ENCODE measurements at regions not wholly inside any gene's neighbourhood (a gene's known extent, or its start where the extent isn't known, plus 50 kb on each side); places are given as distances from the start of the nearest gene placed in this dataset.

DNA sequence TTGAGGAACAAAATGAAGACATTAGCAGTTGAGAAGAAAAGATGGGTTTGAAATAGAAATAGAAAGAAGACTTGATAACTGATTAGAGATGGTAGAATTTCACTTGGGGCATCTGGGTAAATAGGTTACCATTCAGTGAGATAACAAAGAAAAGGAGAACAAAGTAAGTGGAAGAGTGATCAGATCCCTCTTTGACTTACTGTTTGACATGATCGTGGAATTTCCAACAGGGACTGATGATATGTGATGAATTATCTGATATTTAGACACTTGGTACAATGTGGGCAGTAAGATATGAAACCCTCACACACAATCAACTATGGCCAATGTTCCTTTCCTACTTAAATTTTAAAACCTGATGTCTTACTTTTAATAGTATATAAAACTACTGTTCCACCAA, 70.1 kb upstream of the STARD4 start:
- Histone ChIP-seq H3K9me3 (ENCODE audit: insufficient read depth, low read length) (no peaks in the 10 kb centered on the region), H3K4me2 (ENCODE audit: low read length) (peak overlapping the region; percentile 61)
- TF ChIP-seq EZH2phosphoT487 (IDR thresholded peaks at IDR 0.05; ENCODE audit: low read depth) = no peak
- TF ChIP-seq, protein P1, sequence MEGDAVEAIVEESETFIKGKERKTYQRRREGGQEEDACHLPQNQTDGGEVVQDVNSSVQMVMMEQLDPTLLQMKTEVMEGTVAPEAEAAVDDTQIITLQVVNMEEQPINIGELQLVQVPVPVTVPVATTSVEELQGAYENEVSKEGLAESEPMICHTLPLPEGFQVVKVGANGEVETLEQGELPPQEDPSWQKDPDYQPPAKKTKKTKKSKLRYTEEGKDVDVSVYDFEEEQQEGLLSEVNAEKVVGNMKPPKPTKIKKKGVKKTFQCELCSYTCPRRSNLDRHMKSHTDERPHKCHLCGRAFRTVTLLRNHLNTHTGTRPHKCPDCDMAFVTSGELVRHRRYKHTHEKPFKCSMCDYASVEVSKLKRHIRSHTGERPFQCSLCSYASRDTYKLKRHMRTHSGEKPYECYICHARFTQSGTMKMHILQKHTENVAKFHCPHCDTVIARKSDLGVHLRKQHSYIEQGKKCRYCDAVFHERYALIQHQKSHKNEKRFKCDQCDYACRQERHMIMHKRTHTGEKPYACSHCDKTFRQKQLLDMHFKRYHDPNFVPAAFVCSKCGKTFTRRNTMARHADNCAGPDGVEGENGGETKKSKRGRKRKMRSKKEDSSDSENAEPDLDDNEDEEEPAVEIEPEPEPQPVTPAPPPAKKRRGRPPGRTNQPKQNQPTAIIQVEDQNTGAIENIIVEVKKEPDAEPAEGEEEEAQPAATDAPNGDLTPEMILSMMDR (IDR thresholded peaks at IDR 0.05; ENCODE audit: low read depth, low read length) = no peak

DNA sequence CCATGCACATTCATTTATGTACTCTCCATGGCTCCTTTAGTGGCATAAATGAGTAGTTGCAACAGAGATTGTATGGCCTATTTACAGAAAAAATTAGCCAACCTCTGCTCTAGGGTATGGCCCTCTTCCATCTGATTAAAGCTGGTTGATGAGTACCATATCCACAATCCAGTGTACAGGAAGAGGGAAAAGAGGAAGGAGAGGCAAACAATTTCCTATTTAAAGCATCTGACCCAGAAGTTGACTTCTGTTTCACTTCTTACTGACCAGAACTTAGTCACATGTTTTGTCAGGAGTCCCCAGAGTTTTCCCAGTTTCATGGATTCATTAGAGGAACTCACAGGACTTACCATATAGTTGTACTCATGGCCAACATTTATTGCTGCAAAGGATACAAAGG, 68.6 kb upstream of the STARD4 start:
- H4K20me1 ChIP-seq (ENCODE audit: insufficient read depth, low read length) = no peaks in the 10 kb centered on the region
- H3K4me1 ChIP-seq (ENCODE audit: low read length) = peaks cover 14% of the 10 kb centered on the region
- H3K4me3 ChIP-seq (ENCODE audit: low read length) = no peak overlapping the region
- no peaks in the 10 kb centered on the region for H3K27me3 ChIP-seq (ENCODE audit: low read depth, low read length)
- no peaks in the 10 kb centered on the region for H3K36me3 ChIP-seq (replicated peaks; ENCODE audit: low read depth, low read length)
- no peaks in the 10 kb centered on the region for H3K79me2 ChIP-seq (ENCODE audit: low read length)
- TF ChIP-seq, protein P1 (IDR thresholded peaks at IDR 0.05; ENCODE audit: low read depth, low read length) = no peak
- no peak for TF ChIP-seq EZH2phosphoT487 (IDR thresholded peaks at IDR 0.05; ENCODE audit: low read depth)
- no peaks in the 10 kb centered on the region for H3K9me3 ChIP-seq (ENCODE audit: insufficient read depth, low read length)
- H2AFZ ChIP-seq (ENCODE audit: low read depth, low read length) = no peak overlapping the region
- H3K9ac ChIP-seq (ENCODE audit: low read length) = no peak overlapping the region
- no peak overlapping the region for H3K4me2 ChIP-seq (ENCODE audit: low read length)
- no peak overlapping the region for H3K27ac ChIP-seq (ENCODE audit: low read length)

More for the DNA sequence above, 70.1 kb upstream of the STARD4 start:
- peak overlapping the region; percentile 83 for H2AFZ ChIP-seq (ENCODE audit: low read depth, low read length)
- H4K20me1 ChIP-seq (ENCODE audit: insufficient read depth, low read length) = no peaks in the 10 kb centered on the region
- no peak overlapping the region for H3K27ac ChIP-seq (ENCODE audit: low read length)
- H3K79me2 ChIP-seq (ENCODE audit: low read length) = no peaks in the 10 kb centered on the region
- H3K9ac ChIP-seq (ENCODE audit: low read length) = no peak overlapping the region
- H3K4me3 ChIP-seq (ENCODE audit: low read length) = no peak overlapping the region
- peaks cover 14% of the 10 kb centered on the region for H3K4me1 ChIP-seq (ENCODE audit: low read length)
- no peaks in the 10 kb centered on the region for H3K27me3 ChIP-seq (ENCODE audit: low read depth, low read length)
- H3K36me3 ChIP-seq (replicated peaks; ENCODE audit: low read depth, low read length) = no peaks in the 10 kb centered on the region

DNA sequence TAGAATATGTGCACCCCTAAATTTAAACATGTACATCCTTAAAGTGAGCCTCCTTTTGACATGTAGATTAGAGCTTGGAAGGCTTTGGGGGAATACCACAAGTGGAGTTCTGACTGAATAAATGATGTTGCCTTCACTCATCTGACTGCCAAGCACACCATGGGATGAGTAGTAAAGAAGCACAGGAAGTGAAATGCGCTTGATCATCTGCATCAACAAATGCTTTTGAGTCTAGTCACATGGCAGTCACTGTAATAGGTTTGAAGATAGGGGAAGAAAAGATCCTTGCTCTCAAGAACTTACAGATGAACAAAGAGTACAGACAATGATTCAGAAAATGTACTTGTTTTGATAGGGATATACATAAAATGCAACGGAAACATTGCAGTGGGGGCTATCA, 62.0 kb upstream of the STARD4 start:
- Histone ChIP-seq H3K36me3 (replicated peaks; ENCODE audit: low read depth, low read length) (no peaks in the 10 kb centered on the region), H2AFZ (ENCODE audit: low read depth, low read length) (no peak overlapping the region), H3K9me3 (ENCODE audit: insufficient read depth, low read length) (no peaks in the 10 kb centered on the region), H3K4me3 (ENCODE audit: low read length) (no peak overlapping the region), H3K27me3 (ENCODE audit: low read depth, low read length) (no peaks in the 10 kb centered on the region), H3K79me2 (ENCODE audit: low read length) (no peaks in the 10 kb centered on the region), H4K20me1 (ENCODE audit: insufficient read depth, low read length) (no peaks in the 10 kb centered on the region), H3K9ac (ENCODE audit: low read length) (no peak overlapping the region), H3K4me1 (ENCODE audit: low read length) (peaks cover 8% of the 10 kb centered on the region), H3K27ac (ENCODE audit: low read length) (no peak overlapping the region), H3K4me2 (ENCODE audit: low read length) (no peak overlapping the region)
- no peak for TF ChIP-seq EZH2phosphoT487 (IDR thresholded peaks at IDR 0.05; ENCODE audit: low read depth)
- TF ChIP-seq, protein P1 (IDR thresholded peaks at IDR 0.05; ENCODE audit: low read depth, low read length) = no peak

DNA sequence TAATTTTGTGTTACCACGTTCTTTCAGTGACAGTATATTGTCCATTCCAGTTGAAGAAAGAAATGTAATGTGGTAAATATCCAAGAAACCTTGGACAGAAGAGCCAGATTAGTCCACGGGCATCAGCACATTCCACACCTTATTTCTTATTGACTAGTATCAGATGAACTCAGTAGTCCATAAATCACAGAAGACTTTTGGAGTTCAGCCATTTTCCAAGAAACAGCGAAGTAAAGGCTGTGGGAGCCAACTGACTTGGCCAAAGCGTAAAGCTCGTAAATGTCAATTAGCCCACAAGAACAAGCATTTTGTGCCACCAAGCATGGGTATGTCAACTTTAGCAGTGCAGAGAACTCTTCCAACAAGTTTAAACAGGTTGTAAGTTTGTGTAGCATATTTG, 60.2 kb upstream of the STARD4 start:
- Histone ChIP-seq H4K20me1 (ENCODE audit: insufficient read depth, low read length) (no peaks in the 10 kb centered on the region), H3K27ac (ENCODE audit: low read length) (no peak overlapping the region), H3K79me2 (ENCODE audit: low read length) (no peaks in the 10 kb centered on the region), H3K4me2 (ENCODE audit: low read length) (no peak overlapping the region), H3K4me3 (ENCODE audit: low read length) (no peak overlapping the region), H3K9ac (ENCODE audit: low read length) (no peak overlapping the region), H3K4me1 (ENCODE audit: low read length) (peaks cover 8% of the 10 kb centered on the region), H3K36me3 (replicated peaks; ENCODE audit: low read depth, low read length) (no peaks in the 10 kb centered on the region), H3K9me3 (ENCODE audit: insufficient read depth, low read length) (no peaks in the 10 kb centered on the region), H3K27me3 (ENCODE audit: low read depth, low read length) (no peaks in the 10 kb centered on the region), H2AFZ (ENCODE audit: low read depth, low read length) (no peak overlapping the region)
- no peak for TF ChIP-seq EZH2phosphoT487 (IDR thresholded peaks at IDR 0.05; ENCODE audit: low read depth)
- TF ChIP-seq, protein P1 (IDR thresholded peaks at IDR 0.05; ENCODE audit: low read depth, low read length) = no peak
